HPDE6-E6E7 (cell line): ENCODE measurements at regions not wholly inside any gene's neighbourhood (a gene's known extent, or its start where the extent isn't known, plus 50 kb on each side); places are given as distances from the start of the nearest gene placed in this dataset.

Source experiments
- DNase-seq: peaks from one replicate; pipeline ENCODE4 v3.0.0; 2011; ENCODE audit warnings: missing footprints; ENCODE audit errors: extremely low spot score

DNA sequence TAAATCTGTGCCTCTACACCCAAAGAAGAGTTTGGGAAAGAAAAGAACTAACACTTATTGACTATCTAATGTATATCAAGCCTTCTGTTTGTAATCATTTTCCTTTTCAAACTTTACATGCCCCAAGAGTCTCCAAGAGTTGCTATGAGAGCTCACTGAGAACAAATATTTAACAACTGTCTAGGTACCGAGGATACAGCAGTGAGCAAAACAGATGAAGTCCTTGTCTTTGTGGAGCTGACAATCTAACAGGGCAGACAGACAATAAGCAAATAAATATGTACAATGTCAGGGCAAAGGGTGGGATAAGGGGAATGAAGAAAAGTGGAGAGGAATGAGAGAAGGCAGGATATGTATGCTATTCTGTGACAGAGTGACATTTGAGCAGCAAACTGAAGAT is 64.8 kb upstream of the KSR1 start:
- DNase-seq: no peak

DNA sequence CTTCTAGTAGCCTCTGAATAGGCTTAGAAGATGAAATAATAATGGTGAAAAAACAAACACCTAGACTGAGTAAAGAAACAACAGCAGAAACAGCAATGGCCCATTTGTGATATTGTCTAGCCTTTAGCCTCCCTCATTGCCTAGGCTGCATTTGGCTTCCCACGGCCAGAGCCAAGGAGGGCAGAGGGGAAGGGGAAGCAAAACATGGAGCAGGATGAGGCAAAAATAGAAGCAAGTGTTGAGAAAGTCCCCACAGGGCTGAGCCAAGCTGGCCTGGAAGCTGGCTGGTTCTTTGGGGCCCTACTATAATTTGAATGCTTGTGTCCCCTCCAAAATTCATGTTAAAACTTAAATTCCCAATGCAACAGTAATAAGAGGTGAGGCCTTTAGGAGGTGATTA is 60.2 kb upstream of the KSR1 start:
- no peak for DNase-seq

DNA sequence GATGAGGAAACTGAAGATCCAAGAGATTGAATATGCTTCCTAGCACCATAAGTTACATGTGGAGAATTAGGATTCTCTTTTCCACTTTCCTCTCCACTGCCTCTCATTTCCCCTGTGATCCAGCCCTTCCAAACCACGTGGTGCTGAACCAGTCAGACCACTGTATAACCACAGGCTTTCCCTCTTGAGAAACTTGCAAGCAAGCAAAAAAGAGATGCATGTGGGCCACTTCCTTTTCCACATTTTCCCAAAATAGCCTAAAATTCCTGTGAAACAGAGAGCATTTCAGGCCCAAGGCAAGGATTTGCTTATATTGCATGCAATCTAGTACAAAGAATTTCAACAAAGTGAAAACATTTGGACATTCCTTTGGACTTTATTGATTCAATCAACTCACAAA is 59.3 kb upstream of the KSR1 start:
- DNase-seq: no peak

DNA sequence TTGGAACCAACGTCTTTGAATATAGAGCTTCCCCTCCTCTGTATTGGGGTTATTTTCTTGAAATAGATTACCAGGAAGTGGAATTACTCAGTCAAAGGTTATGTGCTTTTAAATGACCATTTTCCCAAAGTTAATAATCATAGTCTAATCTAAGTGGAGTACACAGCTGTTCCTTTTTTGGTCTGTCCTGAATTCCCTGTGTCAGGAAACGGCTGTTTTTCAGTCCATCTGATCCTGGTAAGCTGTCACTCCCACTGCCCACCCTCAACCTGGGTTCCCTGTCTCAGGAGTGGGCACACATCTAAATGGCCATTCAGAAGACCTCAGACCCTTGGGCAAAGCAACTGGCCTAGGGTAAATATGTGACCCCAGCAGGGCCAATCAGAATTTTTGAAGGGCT is 57.6 kb upstream of the KSR1 start:
- DNase-seq: no peak

- no peak for DNase-seq
These were observed 55.3 kb upstream of the KSR1 start for GRCh38 chr17:27400991-27401390.

- DNase-seq: no peak
These were observed 53.3 kb upstream of the KSR1 start for GRCh38 chr17:27402943-27403342.

GRCh38 chr17:27403480-27404005 is 52.7 kb upstream of the KSR1 start:
- no peak for DNase-seq

GRCh38 chr17:27404676-27405075 is 51.6 kb upstream of the KSR1 start:
- no peak for DNase-seq
